Activated B cell treated with CpG ODN at 0.5 μM for 24 hours (primary cell): ENCODE measurements at regions not wholly inside any gene's neighbourhood (a gene's known extent, or its start where the extent isn't known, plus 50 kb on each side); places are given as distances from the start of the nearest gene placed in this dataset.

Experiments used
- ATAC-seq: fragments of 200-7000 bp; cut with Tn5 transposase; one replicate; pipeline ENCODE4 v1.10.0; 2021; ENCODE audit warnings: low read depth, mild to moderate bottlenecking, moderate library complexity
- CTCF ChIA-PET: fragments of 350-600 bp; sonication (Branson Sonifier 250); formaldehyde crosslinking; loops from one replicate; lab custom pipeline; 2021; ENCODE audit warnings: antibody characterized with exemption; lab: Charles Lee
- POLR2A ChIA-PET: fragments of 350-600 bp; sonication (Branson Sonifier 250); formaldehyde crosslinking; loops from one replicate; lab custom pipeline; 2021; ENCODE audit warnings: antibody characterized with exemption; lab: Charles Lee
- DNase-seq: peaks from one replicate; pipeline ENCODE4 v3.0.0; 2022
- H3K27ac Mint-ChIP-seq: one replicate; pipeline ENCODE4 v1.8.0; 2020; ENCODE audit warnings: mixed read lengths
- H3K27me3 Mint-ChIP-seq: one replicate; pipeline ENCODE4 v1.8.0; 2021; ENCODE audit warnings: mixed read lengths
- H3K36me3 Mint-ChIP-seq: one replicate; pipeline ENCODE4 v1.8.0; 2021; ENCODE audit warnings: low read depth, mixed read lengths
- H3K4me1 Mint-ChIP-seq: one replicate; pipeline ENCODE4 v1.8.0; 2021; ENCODE audit warnings: mixed read lengths
- H3K4me3 Mint-ChIP-seq: one replicate; pipeline ENCODE4 v1.8.0; 2020; ENCODE audit warnings: mild to moderate bottlenecking, mixed read lengths
- H3K9me3 Mint-ChIP-seq: one replicate; pipeline ENCODE4 v1.8.0; 2020; ENCODE audit warnings: mixed read lengths
- intact Hi-C: fragments of 100-400 bp; cut with micrococcal nuclease; formaldehyde crosslinking; loops from one replicate; pipeline ENCODE4 v1.15.1; 2024
- TF ChIP-seq, protein P1 (sequence below): fragments of 200-600 bp; IDR thresholded peaks from one replicate; pipeline ENCODE4 v1.8.0; 2022; ENCODE audit warnings: antibody characterized with exemption, mild to moderate bottlenecking

GRCh38 chr14:71661441-71661840 lies 270.8 kb upstream of the RGS6 start:
- ATAC-seq (no peak), DNase-seq (no peak)
- Mint-ChIP-seq H3K4me3 (no peak overlapping the region), H3K27me3 (no peaks in the 10 kb centered on the region), H3K4me1 (peaks cover 6% of the 10 kb centered on the region), H3K9me3 (no peaks in the 10 kb centered on the region), H3K27ac (no peak overlapping the region), H3K36me3 (peaks cover 64% of the 10 kb centered on the region)
- CTCF ChIA-PET, result no interaction called here
- TF ChIP-seq, protein P1, sequence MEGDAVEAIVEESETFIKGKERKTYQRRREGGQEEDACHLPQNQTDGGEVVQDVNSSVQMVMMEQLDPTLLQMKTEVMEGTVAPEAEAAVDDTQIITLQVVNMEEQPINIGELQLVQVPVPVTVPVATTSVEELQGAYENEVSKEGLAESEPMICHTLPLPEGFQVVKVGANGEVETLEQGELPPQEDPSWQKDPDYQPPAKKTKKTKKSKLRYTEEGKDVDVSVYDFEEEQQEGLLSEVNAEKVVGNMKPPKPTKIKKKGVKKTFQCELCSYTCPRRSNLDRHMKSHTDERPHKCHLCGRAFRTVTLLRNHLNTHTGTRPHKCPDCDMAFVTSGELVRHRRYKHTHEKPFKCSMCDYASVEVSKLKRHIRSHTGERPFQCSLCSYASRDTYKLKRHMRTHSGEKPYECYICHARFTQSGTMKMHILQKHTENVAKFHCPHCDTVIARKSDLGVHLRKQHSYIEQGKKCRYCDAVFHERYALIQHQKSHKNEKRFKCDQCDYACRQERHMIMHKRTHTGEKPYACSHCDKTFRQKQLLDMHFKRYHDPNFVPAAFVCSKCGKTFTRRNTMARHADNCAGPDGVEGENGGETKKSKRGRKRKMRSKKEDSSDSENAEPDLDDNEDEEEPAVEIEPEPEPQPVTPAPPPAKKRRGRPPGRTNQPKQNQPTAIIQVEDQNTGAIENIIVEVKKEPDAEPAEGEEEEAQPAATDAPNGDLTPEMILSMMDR, result no peak
- intact Hi-C loops, result no loop called here
- POLR2A ChIA-PET, result no interaction called here

GRCh38 chr14:71662291-71662790 lies 269.9 kb upstream of the RGS6 start:
- Mint-ChIP-seq H3K4me3 (no peak overlapping the region), H3K4me1 (peaks cover 6% of the 10 kb centered on the region), H3K27ac (no peak overlapping the region), H3K27me3 (no peaks in the 10 kb centered on the region), H3K36me3 (peaks cover 72% of the 10 kb centered on the region), H3K9me3 (no peaks in the 10 kb centered on the region)
- CTCF ChIA-PET, result no interaction called here
- ATAC-seq (no peak), DNase-seq (no peak)
- intact Hi-C loops, result no loop called here
- TF ChIP-seq, protein P1, result no peak
- POLR2A ChIA-PET, result interaction anchor here (0.5 kb wide), 1 partner anchor 349 kb away, joined by 4 read pairs; no protein-coding TSS in a partner anchor

DNA sequence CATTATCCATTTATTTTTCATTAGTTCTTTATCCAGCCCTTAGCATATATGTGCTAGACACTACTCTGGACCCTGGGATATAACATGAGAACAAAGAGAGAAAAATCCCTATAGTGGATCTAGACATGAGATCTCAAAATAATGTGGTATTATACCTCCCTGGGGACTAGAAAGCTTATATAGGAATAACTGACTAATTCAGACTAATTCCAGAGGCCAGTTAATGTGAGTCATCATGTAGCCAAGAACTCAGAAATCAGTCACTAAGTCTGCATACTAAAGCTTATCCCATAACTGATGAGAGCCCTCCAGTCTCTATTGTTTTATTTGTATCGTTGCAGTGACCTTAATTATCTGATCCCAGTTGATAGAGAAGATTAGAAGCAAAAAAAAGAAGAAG lies 267.1 kb upstream of the RGS6 start:
- intact Hi-C loops, result no loop called here
- H3K27me3 Mint-ChIP-seq, result no peaks in the 10 kb centered on the region
- ChIA-PET POLR2A (no interaction called here), CTCF (no interaction called here)
- DNase-seq (no peak), ATAC-seq (no peak)
- H3K9me3 Mint-ChIP-seq, result no peaks in the 10 kb centered on the region
- peaks cover 69% of the 10 kb centered on the region for H3K36me3 Mint-ChIP-seq
- no peak overlapping the region for H3K27ac Mint-ChIP-seq
- TF ChIP-seq, protein P1, result no peak
- no peaks in the 10 kb centered on the region for H3K4me1 Mint-ChIP-seq
- no peak overlapping the region for H3K4me3 Mint-ChIP-seq

- no peaks in the 10 kb centered on the region for H3K4me1 Mint-ChIP-seq
- TF ChIP-seq, protein P1, result no peak
- H3K27me3 Mint-ChIP-seq, result no peaks in the 10 kb centered on the region
- H3K4me3 Mint-ChIP-seq, result no peak overlapping the region
- intact Hi-C loops, result no loop called here
- CTCF ChIA-PET, result no interaction called here
- POLR2A ChIA-PET, result no interaction called here
- DNase-seq, result no peak
- H3K27ac Mint-ChIP-seq, result no peak overlapping the region
- no peak for ATAC-seq
- no peaks in the 10 kb centered on the region for H3K9me3 Mint-ChIP-seq
- peaks cover 66% of the 10 kb centered on the region for H3K36me3 Mint-ChIP-seq
These were observed 266.4 kb upstream of the RGS6 start for GRCh38 chr14:71665781-71666180.

GRCh38 chr14:71666571-71667145 lies 265.6 kb upstream of the RGS6 start:
- no peak for DNase-seq
- no peak for ATAC-seq
- H3K36me3 Mint-ChIP-seq, result peaks cover 66% of the 10 kb centered on the region
- ChIA-PET POLR2A (no interaction called here), CTCF (no interaction called here)
- intact Hi-C loops, result no loop called here
- no peaks in the 10 kb centered on the region for H3K27me3 Mint-ChIP-seq
- H3K27ac Mint-ChIP-seq, result no peak overlapping the region
- TF ChIP-seq, protein P1, result no peak
- H3K9me3 Mint-ChIP-seq, result no peaks in the 10 kb centered on the region
- H3K4me1 Mint-ChIP-seq, result peaks cover 6% of the 10 kb centered on the region
- no peak overlapping the region for H3K4me3 Mint-ChIP-seq
